Upper lobe of left lung (tissue), 6 donors: ENCODE measurements at regions not wholly inside any gene's neighbourhood (a gene's known extent, or its start where the extent isn't known, plus 50 kb on each side); places are given as distances from the start of the nearest gene placed in this dataset.
"Not testable (repeated sequence)": the region's sequence is repeated elsewhere in the genome, so short reads cannot be mapped to it uniquely, and the experiment has no call there.

Experiments used
- ATAC-seq, 2 donors: fragments of 200-7000 bp; cut with Tn5 transposase; one replicate each; pipeline ENCODE4 v1.9.1; 2022; ENCODE audit warnings: mild to moderate bottlenecking in 2 of 2, moderate library complexity in 2 of 2; ENCODE audit not compliant: low FRiP score in 2 of 2
- DNase-seq, 2 donors: peaks; one replicate each; pipeline ENCODE4 v3.0.0-alpha.2; 2019 to 2020
- H3K27ac ChIP-seq, 4 donors: fragments of 200-600 bp; sonication (generic); one replicate each; pipeline ENCODE4 v1.5.1; 2016 to 2019
- H3K27me3 ChIP-seq, 4 donors: fragments of 200-600 bp; sonication (generic); one replicate each; pipeline ENCODE4 v1.5.1; 2017 to 2019
- H3K36me3 ChIP-seq, 4 donors: fragments of 200-600 bp; sonication (generic); one replicate each; pipeline ENCODE4 v1.5.1; 2016 to 2019
- H3K4me1 ChIP-seq, 4 donors: fragments of 200-600 bp; sonication (generic); one replicate each; pipeline ENCODE4 v1.5.1; 2018 to 2019
- H3K4me3 ChIP-seq, 4 donors: fragments of 200-600 bp; sonication (generic); one replicate each; pipeline ENCODE4 v1.5.1; 2017 to 2019; ENCODE audit warnings: mild to moderate bottlenecking in 2 of 4, moderate library complexity in 1 of 4
- H3K9me3 ChIP-seq, 4 donors: fragments of 200-600 bp; sonication (generic); one replicate each; pipeline ENCODE4 v1.5.1; 2018 to 2019
- CTCF ChIP-seq, 6 experiments: fragments of 450-650 bp in 4 of 6; fragments of 200-600 bp in 2 of 6; sonication (generic) in 2 of 6; IDR thresholded peaks; one replicate each; pipeline ENCODE4 v1.5.1; 2016 to 2019; ENCODE audit warnings: antibody characterized with exemption in 6 of 6
- EP300 ChIP-seq, 4 donors: sonication (generic); formaldehyde crosslinking; IDR thresholded peaks; one replicate each; pipeline ENCODE4 v1.5.1; 2017; ENCODE audit warnings: antibody characterized with exemption in 4 of 4, control low read depth in 2 of 4
- POLR2A ChIP-seq, 4 donors: fragments of 450-650 bp; IDR thresholded peaks; one replicate each; pipeline ENCODE4 v1.5.1; 2016 to 2017; ENCODE audit warnings: antibody characterized with exemption in 4 of 4, mild to moderate bottlenecking in 2 of 4
- POLR2AphosphoS5 ChIP-seq, 2 donors: sonication (generic); formaldehyde crosslinking; IDR thresholded peaks; one replicate each; pipeline ENCODE4 v1.5.1; 2017; ENCODE audit warnings: antibody characterized with exemption in 2 of 2
- WGBS, 2 donors: methylation state at CpG; one replicate each; pipeline ENCODE4 v1.1.5; 2017 to 2018; 5-methylcytosine and 5-hydroxymethylcytosine counted together
- donor health status: DM: no; HTN: no; CAD: no; lungs with moderate emphysema.
- donor health status: DM: no; HTN: yes; CAD: no; lungs with severe emphysema.

- H3K9me3 ChIP-seq: no peaks in the 10 kb centered on the region
- H3K27ac ChIP-seq: no peak overlapping the region
- no peaks in the 10 kb centered on the region for H3K36me3 ChIP-seq
- 67 to 78% methylated on average over 3 of the region's 3 CpGs for WGBS, 2 donors
- TF ChIP-seq POLR2AphosphoS5 (IDR thresholded peaks at IDR 0.05): no peak
- no peak for TF ChIP-seq CTCF (IDR thresholded peaks at IDR 0.05)
- no peak for TF ChIP-seq EP300 (IDR thresholded peaks at IDR 0.05)
- TF ChIP-seq POLR2A (IDR thresholded peaks at IDR 0.05): no peak
- H3K27me3 ChIP-seq: no peaks in the 10 kb centered on the region
- ATAC-seq: no peak
- DNase-seq: no peak
- no peak overlapping the region for H3K4me3 ChIP-seq
- H3K4me1 ChIP-seq: no peaks in the 10 kb centered on the region
These were observed 488.1 kb upstream of the TLE4 start for GRCh38 chr9:79083621-79084020.

GRCh38 chr9:79087133-79087532 is 484.6 kb upstream of the TLE4 start:
- no peak for DNase-seq
- Histone ChIP-seq H3K4me3 (no peak overlapping the region), H3K27ac (no peak overlapping the region), H3K4me1 (no peaks in the 10 kb centered on the region), H3K27me3 (no peaks in the 10 kb centered on the region), H3K9me3 (no peaks in the 10 kb centered on the region), H3K36me3 (no peaks in the 10 kb centered on the region)
- no peak for TF ChIP-seq CTCF (IDR thresholded peaks at IDR 0.05)
- TF ChIP-seq EP300 (IDR thresholded peaks at IDR 0.05): no peak
- no peak for TF ChIP-seq POLR2AphosphoS5 (IDR thresholded peaks at IDR 0.05)
- no peak for TF ChIP-seq POLR2A (IDR thresholded peaks at IDR 0.05)
- 85 to 89% methylated on average over 2 of the region's 2 CpGs for WGBS, 2 donors
- ATAC-seq: no peak

GRCh38 chr9:79089054-79089560 is 482.7 kb upstream of the TLE4 start:
- no peaks in the 10 kb centered on the region for H3K4me1 ChIP-seq
- no peak for DNase-seq
- no peak overlapping the region for H3K4me3 ChIP-seq
- ATAC-seq: no peak
- H3K27ac ChIP-seq: no peak overlapping the region
- no peaks in the 10 kb centered on the region for H3K27me3 ChIP-seq
- H3K36me3 ChIP-seq: no peaks in the 10 kb centered on the region
- H3K9me3 ChIP-seq: no peaks in the 10 kb centered on the region
- TF ChIP-seq CTCF (IDR thresholded peaks at IDR 0.05) (no peak), POLR2AphosphoS5 (IDR thresholded peaks at IDR 0.05) (no peak), EP300 (IDR thresholded peaks at IDR 0.05) (no peak), POLR2A (IDR thresholded peaks at IDR 0.05) (no peak)

GRCh38 chr9:79089851-79090250 is 481.9 kb upstream of the TLE4 start:
- DNase-seq, ATAC-seq, H3K9me3 ChIP-seq, H3K4me1 ChIP-seq, H3K27me3 ChIP-seq, H3K36me3 ChIP-seq, H3K4me3 ChIP-seq, H3K27ac ChIP-seq: not testable (repeated sequence)
- WGBS, 2 donors: 59 to 64% methylated on average over 2 of the region's 2 CpGs

- DNase-seq: peak in 1 of 2 donors; percentile 47
- H3K4me1 ChIP-seq, H3K36me3 ChIP-seq, H3K9me3 ChIP-seq, H3K27ac ChIP-seq, H3K27me3 ChIP-seq, H3K4me3 ChIP-seq, ATAC-seq: not testable (repeated sequence)
- 80 to 87% methylated on average over 2 to 7 of the region's 17 CpGs for WGBS, 2 donors
These were observed 468.5 kb upstream of the TLE4 start for GRCh38 chr9:79103257-79103656.

- Histone ChIP-seq H3K4me1 (no peaks in the 10 kb centered on the region), H3K27ac (no peak overlapping the region), H3K4me3 (no peak overlapping the region), H3K9me3 (peaks cover 0 to 7% (median 2%) of the 10 kb centered on the region in 4 donors), H3K36me3 (no peaks in the 10 kb centered on the region), H3K27me3 (no peaks in the 10 kb centered on the region)
- DNase-seq: no peak
- no peak for TF ChIP-seq EP300 (IDR thresholded peaks at IDR 0.05)
- TF ChIP-seq POLR2AphosphoS5 (IDR thresholded peaks at IDR 0.05): no peak
- TF ChIP-seq POLR2A (IDR thresholded peaks at IDR 0.05): no peak
- TF ChIP-seq CTCF (IDR thresholded peaks at IDR 0.05): no peak
- no peak for ATAC-seq
- 88 to 94% methylated on average over 1 of the region's 1 CpG for WGBS, 2 donors
These were observed 467.5 kb upstream of the TLE4 start for GRCh38 chr9:79104216-79104615.
